Left hindlimb (tissue), 1 donor: ENCODE measurements at regions not wholly inside any gene's neighbourhood (a gene's known extent, or its start where the extent isn't known, plus 50 kb on each side); places are given as distances from the start of the nearest gene placed in this dataset.

Source experiments
- DNase-seq: peaks from one replicate; pipeline ENCODE4 v3.0.0-alpha.2; 2018

DNA sequence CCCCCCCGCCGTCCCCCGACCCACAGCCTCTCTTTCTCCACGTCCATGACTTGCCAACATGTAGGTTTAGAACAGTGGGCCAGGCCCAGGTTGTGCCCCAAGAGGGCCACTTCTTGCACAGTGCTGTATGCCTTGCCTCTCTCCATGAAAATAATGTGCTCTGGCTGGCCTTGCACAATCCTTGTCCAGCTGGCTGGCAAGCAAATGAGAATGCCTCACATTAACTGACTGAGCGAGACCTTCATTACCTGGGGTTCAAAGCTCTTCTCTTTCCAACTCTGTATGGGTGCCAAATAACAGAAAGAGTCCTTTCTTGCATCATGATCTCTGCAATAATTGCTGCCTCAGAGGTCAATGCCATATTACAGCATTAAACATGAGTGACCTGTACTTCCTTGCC is 416.6 kb downstream of the FGF13 start:
- DNase-seq, result no peak

- DNase-seq, result no peak
Observed at GRCh38 chrX:138298268-138298667, 413.2 kb downstream of the FGF13 start.

DNA sequence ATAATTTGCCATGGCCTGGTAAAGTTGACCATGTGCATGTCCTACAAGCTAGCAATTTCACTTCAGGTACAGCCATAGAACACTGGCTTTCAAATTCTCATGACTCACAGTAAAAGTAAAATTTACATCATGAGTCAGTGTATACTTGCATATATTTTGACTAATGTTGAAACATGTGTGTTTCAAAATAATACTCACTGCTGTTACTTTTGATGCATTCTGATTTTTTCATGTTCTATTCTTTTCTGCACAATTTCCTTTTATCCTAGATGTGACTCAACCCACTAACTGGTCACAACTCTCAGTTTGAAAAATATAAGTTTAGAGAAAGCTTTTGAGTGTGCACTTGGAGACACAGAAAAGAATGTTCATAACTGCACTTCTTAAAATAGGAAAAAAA is 365.7 kb downstream of the FGF13 start:
- no peak for DNase-seq

DNA sequence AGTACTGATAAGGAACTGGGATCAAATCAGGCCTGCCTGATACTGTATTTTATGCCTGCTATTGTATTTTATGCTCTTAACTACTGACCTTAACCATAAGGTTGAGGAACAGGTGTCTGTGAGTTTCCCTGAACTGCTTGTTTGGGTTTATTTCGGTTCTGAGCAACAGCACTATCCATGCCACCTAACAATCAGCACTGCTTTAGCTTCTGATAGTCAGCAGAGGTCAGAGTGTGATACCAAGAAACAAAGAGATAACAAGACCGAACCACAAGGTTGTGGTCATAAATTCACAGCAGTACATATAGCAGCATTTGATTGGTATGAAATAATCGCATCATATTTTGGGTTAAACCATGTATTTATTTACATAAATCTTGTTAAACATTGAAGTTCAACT is 362.2 kb downstream of the FGF13 start:
- DNase-seq, result no peak

DNA sequence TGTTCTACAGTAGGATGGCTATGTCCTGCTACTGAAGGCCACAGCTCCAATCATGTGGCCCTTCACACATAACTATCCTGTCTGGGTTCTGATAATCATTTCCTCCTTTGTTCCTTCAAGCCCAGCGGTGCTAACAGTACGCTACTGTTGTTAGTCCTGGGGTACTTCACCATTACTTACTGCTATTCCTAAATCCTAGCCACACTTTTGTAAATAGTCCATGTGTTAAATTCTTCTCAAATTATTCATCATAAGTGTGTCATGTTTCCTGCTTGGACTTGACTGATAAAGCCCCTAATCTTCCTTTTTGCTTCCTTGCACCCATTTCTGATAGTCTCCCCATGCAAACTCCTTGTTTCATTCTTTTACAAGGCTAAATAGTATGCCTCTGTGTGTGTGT is 332.6 kb downstream of the FGF13 start:
- no peak for DNase-seq

- no peak for DNase-seq
Observed at GRCh38 chrX:138408101-138408500, 303.4 kb downstream of the FGF13 start.

DNA sequence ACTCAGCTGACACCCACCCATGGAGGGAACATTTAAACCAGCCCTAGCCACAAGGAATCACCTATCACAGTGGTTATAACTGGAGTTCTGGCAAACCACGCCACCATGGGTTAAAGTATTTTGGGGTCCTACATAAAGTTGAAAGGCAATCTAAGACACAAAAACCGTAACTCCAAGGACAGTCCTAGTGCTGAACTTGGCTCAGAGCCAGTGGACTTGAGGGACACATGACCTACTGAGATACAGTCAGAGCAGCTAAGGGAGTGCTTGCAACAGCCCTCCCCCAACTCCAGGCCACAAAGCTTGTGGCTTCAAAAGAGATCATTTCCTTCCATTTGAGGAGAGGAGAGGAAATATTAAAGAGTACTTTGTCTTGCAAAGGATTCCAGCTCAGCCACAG is 300.5 kb downstream of the FGF13 start:
- peak; percentile 22 for DNase-seq
